Omental fat pad (tissue), 3 donors: ENCODE measurements at regions not wholly inside any gene's neighbourhood (a gene's known extent, or its start where the extent isn't known, plus 50 kb on each side); places are given as distances from the start of the nearest gene placed in this dataset.

ENCODE experiments used
- ATAC-seq: fragments of 150-250 bp; one replicate; pipeline ENCODE4 v1.9.1; 2016; ENCODE audit warnings: mild to moderate bottlenecking, moderate library complexity; ENCODE audit not compliant: low FRiP score
- DNase-seq: peaks from one replicate; pipeline ENCODE4 v3.0.0-alpha.2; 2019; ENCODE audit warnings: low spot score
- CTCF ChIP-seq, 3 donors: fragments of 450-650 bp; IDR thresholded peaks; one replicate each; pipeline ENCODE4 v1.5.1; 2016 to 2017; ENCODE audit warnings: antibody characterized with exemption in 3 of 3, mild to moderate bottlenecking in 3 of 3, moderate library complexity in 2 of 3

- DNase-seq, result no peak
Observed at GRCh38 chr1:30199563-30199962, 523.8 kb downstream of the MATN1 start.

GRCh38 chr1:30198795-30199403 lies 524.5 kb downstream of the MATN1 start:
- TF ChIP-seq CTCF (IDR thresholded peaks at IDR 0.05), result no peak
- no peak for ATAC-seq
- no peak for DNase-seq

More at GRCh38 chr1:30199563-30199962, 523.8 kb downstream of the MATN1 start:
- TF ChIP-seq CTCF (IDR thresholded peaks at IDR 0.05), result no peak
- ATAC-seq, result no peak

GRCh38 chr1:30198451-30198760 lies 525.0 kb downstream of the MATN1 start:
- TF ChIP-seq CTCF (IDR thresholded peaks at IDR 0.05), result no peak
- no peak for ATAC-seq
- no peak for DNase-seq

- no peak for TF ChIP-seq CTCF (IDR thresholded peaks at IDR 0.05)
- DNase-seq (no peak), ATAC-seq (peak; percentile 72)
Observed at GRCh38 chr1:30197639-30198450, 525.5 kb downstream of the MATN1 start.

- DNase-seq, result no peak
- no peak for ATAC-seq
- no peak for TF ChIP-seq CTCF (IDR thresholded peaks at IDR 0.05)
Observed at GRCh38 chr1:30196872-30197638, 526.3 kb downstream of the MATN1 start.

- no peak for DNase-seq
- TF ChIP-seq CTCF (IDR thresholded peaks at IDR 0.05), result no peak
- no peak for ATAC-seq
Observed at GRCh38 chr1:30196457-30196856, 526.9 kb downstream of the MATN1 start.
